Activated CD4-positive, alpha-beta memory T cell treated with anti-CD3 and anti-CD28 coated beads, Interleukin-2, amount 10 ng/mL, durations not matched to agents 7 days and 5 days (primary cell): ENCODE measurements at regions not wholly inside any gene's neighbourhood (a gene's known extent, or its start where the extent isn't known, plus 50 kb on each side); places are given as distances from the start of the nearest gene placed in this dataset.
A peak's percentile ranks its signal among the peaks of the same experiment; 100 is the strongest.

Source experiments
- CTCF ChIA-PET: fragments of 350-600 bp; sonication (Branson Sonifier 250); formaldehyde crosslinking; loops from one replicate; lab custom pipeline; 2021; ENCODE audit warnings: antibody characterized with exemption, inconsistent platforms; lab: Charles Lee
- POLR2A ChIA-PET: fragments of 350-600 bp; sonication (Branson Sonifier 250); formaldehyde crosslinking; loops from one replicate; lab custom pipeline; 2021; ENCODE audit warnings: antibody characterized with exemption; lab: Charles Lee
- DNase-seq: peaks from one replicate; pipeline ENCODE4 v3.0.0-alpha.2; 2020
- H3K27ac Mint-ChIP-seq: one replicate; pipeline ENCODE4 v1.8.0; 2021; ENCODE audit warnings: mild to moderate bottlenecking, mixed read lengths
- H3K27me3 Mint-ChIP-seq: one replicate; pipeline ENCODE4 v1.8.0; 2021; ENCODE audit warnings: mixed read lengths
- H3K36me3 Mint-ChIP-seq: one replicate; pipeline ENCODE4 v1.8.0; 2021; ENCODE audit warnings: low read depth, mixed read lengths
- H3K4me1 Mint-ChIP-seq: one replicate; pipeline ENCODE4 v1.8.0; 2021; ENCODE audit warnings: mixed read lengths
- H3K4me3 Mint-ChIP-seq: one replicate; pipeline ENCODE4 v1.8.0; 2021; ENCODE audit warnings: mild to moderate bottlenecking, mixed read lengths
- H3K9me3 Mint-ChIP-seq: one replicate; pipeline ENCODE4 v1.8.0; 2021; ENCODE audit warnings: mixed read lengths

- no peak for DNase-seq
- H3K9me3 Mint-ChIP-seq: no peaks in the 10 kb centered on the region
- H3K27ac Mint-ChIP-seq: no peak overlapping the region
- H3K4me1 Mint-ChIP-seq: peaks cover 5% of the 10 kb centered on the region
- no peak overlapping the region for H3K4me3 Mint-ChIP-seq
- H3K27me3 Mint-ChIP-seq: peaks cover 16% of the 10 kb centered on the region
- no peaks in the 10 kb centered on the region for H3K36me3 Mint-ChIP-seq
- CTCF ChIA-PET: no interaction called here
- POLR2A ChIA-PET: no interaction called here
These were observed 76.9 kb upstream of the PGBD5 start for GRCh38 chr1:230502996-230503395.

- ChIA-PET POLR2A (no interaction called here), CTCF (no interaction called here)
- no peaks in the 10 kb centered on the region for H3K36me3 Mint-ChIP-seq
- no peak for DNase-seq
- H3K27me3 Mint-ChIP-seq: peaks cover 12% of the 10 kb centered on the region
- H3K4me1 Mint-ChIP-seq: no peaks in the 10 kb centered on the region
- no peak overlapping the region for H3K27ac Mint-ChIP-seq
- H3K4me3 Mint-ChIP-seq: no peak overlapping the region
- no peaks in the 10 kb centered on the region for H3K9me3 Mint-ChIP-seq
These were observed 76.2 kb upstream of the PGBD5 start for GRCh38 chr1:230502306-230502705.

- Mint-ChIP-seq H3K36me3 (no peaks in the 10 kb centered on the region), H3K9me3 (no peaks in the 10 kb centered on the region), H3K27me3 (peaks cover 12% of the 10 kb centered on the region), H3K27ac (no peak overlapping the region), H3K4me1 (no peaks in the 10 kb centered on the region), H3K4me3 (no peak overlapping the region)
- no peak for DNase-seq
- CTCF ChIA-PET: no interaction called here
- POLR2A ChIA-PET: no interaction called here
These were observed 75.7 kb upstream of the PGBD5 start for GRCh38 chr1:230501849-230502248.

GRCh38 chr1:230501242-230501641 is 75.1 kb upstream of the PGBD5 start:
- ChIA-PET CTCF (no interaction called here), POLR2A (no interaction called here)
- Mint-ChIP-seq H3K9me3 (no peaks in the 10 kb centered on the region), H3K4me1 (no peaks in the 10 kb centered on the region), H3K27me3 (peaks cover 12% of the 10 kb centered on the region), H3K36me3 (no peaks in the 10 kb centered on the region), H3K4me3 (no peak overlapping the region), H3K27ac (no peak overlapping the region)
- DNase-seq: no peak

- Mint-ChIP-seq H3K4me3 (no peak overlapping the region), H3K27me3 (peaks cover 10% of the 10 kb centered on the region), H3K36me3 (no peaks in the 10 kb centered on the region), H3K27ac (no peak overlapping the region), H3K9me3 (no peaks in the 10 kb centered on the region), H3K4me1 (no peaks in the 10 kb centered on the region)
- no peak for DNase-seq
- ChIA-PET CTCF (no interaction called here), POLR2A (no interaction called here)
These were observed 73.9 kb upstream of the PGBD5 start for GRCh38 chr1:230500063-230500462.

- H3K27me3 Mint-ChIP-seq: peaks cover 12% of the 10 kb centered on the region
- H3K4me1 Mint-ChIP-seq: no peaks in the 10 kb centered on the region
- H3K4me3 Mint-ChIP-seq: no peak overlapping the region
- H3K27ac Mint-ChIP-seq: no peak overlapping the region
- H3K9me3 Mint-ChIP-seq: no peaks in the 10 kb centered on the region
- DNase-seq: no peak
- no peaks in the 10 kb centered on the region for H3K36me3 Mint-ChIP-seq
- ChIA-PET POLR2A (no interaction called here), CTCF (no interaction called here)
These were observed 73.4 kb upstream of the PGBD5 start for GRCh38 chr1:230499496-230499895.

- Mint-ChIP-seq H3K27ac (no peak overlapping the region), H3K36me3 (no peaks in the 10 kb centered on the region), H3K9me3 (no peaks in the 10 kb centered on the region), H3K27me3 (peaks cover 11% of the 10 kb centered on the region), H3K4me3 (no peak overlapping the region), H3K4me1 (no peaks in the 10 kb centered on the region)
- DNase-seq: no peak
- ChIA-PET CTCF (no interaction called here), POLR2A (no interaction called here)
These were observed 72.6 kb upstream of the PGBD5 start for GRCh38 chr1:230498704-230499103.

GRCh38 chr1:230496451-230496850 is 70.3 kb upstream of the PGBD5 start:
- ChIA-PET CTCF (no interaction called here), POLR2A (no interaction called here)
- Mint-ChIP-seq H3K9me3 (no peaks in the 10 kb centered on the region), H3K4me3 (peak overlapping the region; percentile 26), H3K27me3 (peaks cover 17% of the 10 kb centered on the region), H3K4me1 (no peaks in the 10 kb centered on the region), H3K27ac (peak overlapping the region; percentile 28), H3K36me3 (no peaks in the 10 kb centered on the region)
- DNase-seq: no peak

GRCh38 chr1:230495891-230496385 is 69.8 kb upstream of the PGBD5 start:
- Mint-ChIP-seq H3K36me3 (no peaks in the 10 kb centered on the region), H3K27ac (peak overlapping the region; percentile 28), H3K4me3 (peak overlapping the region; percentile 26), H3K27me3 (peaks cover 17% of the 10 kb centered on the region), H3K4me1 (no peaks in the 10 kb centered on the region), H3K9me3 (no peaks in the 10 kb centered on the region)
- ChIA-PET POLR2A (no interaction called here), CTCF (no interaction called here)
- no peak for DNase-seq

- H3K4me3 Mint-ChIP-seq: no peak overlapping the region
- H3K27me3 Mint-ChIP-seq: peaks cover 17% of the 10 kb centered on the region
- no peak for DNase-seq
- no peaks in the 10 kb centered on the region for H3K4me1 Mint-ChIP-seq
- ChIA-PET POLR2A (no interaction called here), CTCF (no interaction called here)
- no peaks in the 10 kb centered on the region for H3K9me3 Mint-ChIP-seq
- no peak overlapping the region for H3K27ac Mint-ChIP-seq
- no peaks in the 10 kb centered on the region for H3K36me3 Mint-ChIP-seq
These were observed 68.9 kb upstream of the PGBD5 start for GRCh38 chr1:230495076-230495475.

- Mint-ChIP-seq H3K27me3 (peaks cover 15% of the 10 kb centered on the region), H3K9me3 (no peaks in the 10 kb centered on the region), H3K27ac (no peak overlapping the region), H3K4me3 (no peak overlapping the region), H3K4me1 (no peaks in the 10 kb centered on the region), H3K36me3 (no peaks in the 10 kb centered on the region)
- no peak for DNase-seq
- CTCF ChIA-PET: no interaction called here
- POLR2A ChIA-PET: no interaction called here
These were observed 68.4 kb upstream of the PGBD5 start for GRCh38 chr1:230494514-230494913.

GRCh38 chr1:230494026-230494425 is 67.9 kb upstream of the PGBD5 start:
- ChIA-PET POLR2A (no interaction called here), CTCF (no interaction called here)
- no peak for DNase-seq
- H3K4me3 Mint-ChIP-seq: no peak overlapping the region
- no peaks in the 10 kb centered on the region for H3K4me1 Mint-ChIP-seq
- H3K9me3 Mint-ChIP-seq: no peaks in the 10 kb centered on the region
- H3K27me3 Mint-ChIP-seq: peaks cover 17% of the 10 kb centered on the region
- no peaks in the 10 kb centered on the region for H3K36me3 Mint-ChIP-seq
- no peak overlapping the region for H3K27ac Mint-ChIP-seq

GRCh38 chr1:230493264-230493663 is 67.1 kb upstream of the PGBD5 start:
- peaks cover 18% of the 10 kb centered on the region for H3K27me3 Mint-ChIP-seq
- H3K27ac Mint-ChIP-seq: no peak overlapping the region
- no peaks in the 10 kb centered on the region for H3K36me3 Mint-ChIP-seq
- H3K9me3 Mint-ChIP-seq: no peaks in the 10 kb centered on the region
- H3K4me1 Mint-ChIP-seq: no peaks in the 10 kb centered on the region
- no peak overlapping the region for H3K4me3 Mint-ChIP-seq
- ChIA-PET CTCF (no interaction called here), POLR2A (no interaction called here)
- no peak for DNase-seq

GRCh38 chr1:230490436-230490835 is 64.3 kb upstream of the PGBD5 start:
- POLR2A ChIA-PET: no interaction called here
- Mint-ChIP-seq H3K27me3 (peaks cover 25% of the 10 kb centered on the region), H3K36me3 (no peaks in the 10 kb centered on the region), H3K9me3 (no peaks in the 10 kb centered on the region), H3K4me1 (no peaks in the 10 kb centered on the region), H3K27ac (no peak overlapping the region), H3K4me3 (no peak overlapping the region)
- no peak for DNase-seq
- CTCF ChIA-PET: no interaction called here
